ENCODE measurements at regions not wholly inside any gene's neighbourhood (a gene's known extent, or its start where the extent isn't known, plus 50 kb on each side); places are given as distances from the start of the nearest gene placed in this dataset.
"Not testable (repeated sequence)": the region's sequence is repeated elsewhere in the genome, so short reads cannot be mapped to it uniquely, and the experiment has no call there.

- Mint-ChIP-seq H3K9me3 (peaks cover 15% of the 10 kb centered on the region), H3K27ac (no peak overlapping the region), H3K4me1 (ENCODE audit: low read depth) (no peaks in the 10 kb centered on the region), H3K4me3 (no peak overlapping the region), H3K27me3 (no peaks in the 10 kb centered on the region), H3K36me3 (ENCODE audit: low read depth) (no peaks in the 10 kb centered on the region)
- intact Hi-C loops (cut with micrococcal nuclease) = no loop called here
Measured at GRCh38 chr1:60727552-60727951, 354.8 kb upstream of the NFIA start.

- Mint-ChIP-seq H3K27ac (no peak overlapping the region), H3K27me3 (no peaks in the 10 kb centered on the region), H3K4me1 (ENCODE audit: low read depth) (no peaks in the 10 kb centered on the region), H3K4me3 (no peak overlapping the region), H3K36me3 (ENCODE audit: low read depth) (no peaks in the 10 kb centered on the region), H3K9me3 (peaks cover 13% of the 10 kb centered on the region)
- intact Hi-C loops (cut with micrococcal nuclease) = no loop called here
Measured at GRCh38 chr1:60716472-60716871, 365.9 kb upstream of the NFIA start.

DNA sequence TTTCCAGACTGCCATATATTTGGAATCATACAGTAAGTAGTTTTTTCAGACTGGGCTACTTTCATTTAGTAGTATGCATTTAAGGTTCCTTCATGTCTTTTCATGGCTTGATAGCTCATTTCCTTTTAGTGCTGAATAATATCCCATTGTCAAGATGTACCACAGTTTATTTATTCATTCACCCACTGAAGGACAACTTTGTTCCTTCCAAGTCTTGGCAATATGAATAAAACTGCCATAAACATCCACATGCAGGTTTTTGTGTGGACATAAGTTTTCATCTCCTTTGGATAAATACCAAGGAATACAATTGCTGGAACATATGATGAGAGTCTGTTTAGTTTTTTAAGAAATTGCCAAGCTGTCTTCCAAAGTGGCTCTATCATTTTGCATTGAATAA lies 366.4 kb upstream of the NFIA start:
- H3K4me3 Mint-ChIP-seq = no peak overlapping the region
- H3K9me3 Mint-ChIP-seq = peaks cover 11% of the 10 kb centered on the region
- no peak overlapping the region for H3K27ac Mint-ChIP-seq
- H3K36me3 Mint-ChIP-seq (ENCODE audit: low read depth) = no peaks in the 10 kb centered on the region
- no peaks in the 10 kb centered on the region for H3K4me1 Mint-ChIP-seq (ENCODE audit: low read depth)
- intact Hi-C loops (cut with micrococcal nuclease) = no loop called here
- H3K27me3 Mint-ChIP-seq = no peaks in the 10 kb centered on the region

- H3K36me3 Mint-ChIP-seq (ENCODE audit: low read depth) = no peaks in the 10 kb centered on the region
- H3K4me3 Mint-ChIP-seq = no peak overlapping the region
- no peak overlapping the region for H3K27ac Mint-ChIP-seq
- H3K27me3 Mint-ChIP-seq = no peaks in the 10 kb centered on the region
- H3K9me3 Mint-ChIP-seq = peaks cover 32% of the 10 kb centered on the region
- H3K4me1 Mint-ChIP-seq (ENCODE audit: low read depth) = no peaks in the 10 kb centered on the region
- intact Hi-C loops (cut with micrococcal nuclease) = no loop called here
Measured at GRCh38 chr1:60709426-60709825, 372.9 kb upstream of the NFIA start.

- Mint-ChIP-seq H3K27me3 (no peaks in the 10 kb centered on the region), H3K4me3 (no peak overlapping the region), H3K27ac (no peak overlapping the region), H3K4me1 (ENCODE audit: low read depth) (no peaks in the 10 kb centered on the region), H3K9me3 (peaks cover 21% of the 10 kb centered on the region), H3K36me3 (ENCODE audit: low read depth) (no peaks in the 10 kb centered on the region)
- intact Hi-C loops (cut with micrococcal nuclease) = no loop called here
Measured at GRCh38 chr1:60705026-60705425, 377.3 kb upstream of the NFIA start.

- Mint-ChIP-seq H3K27ac (no peak overlapping the region), H3K36me3 (ENCODE audit: low read depth) (no peaks in the 10 kb centered on the region), H3K27me3 (no peaks in the 10 kb centered on the region), H3K4me3 (no peak overlapping the region), H3K9me3 (peaks cover 18% of the 10 kb centered on the region), H3K4me1 (ENCODE audit: low read depth) (no peaks in the 10 kb centered on the region)
- intact Hi-C loops (cut with micrococcal nuclease) = no loop called here
Measured at GRCh38 chr1:60703155-60703554, 379.2 kb upstream of the NFIA start.

DNA sequence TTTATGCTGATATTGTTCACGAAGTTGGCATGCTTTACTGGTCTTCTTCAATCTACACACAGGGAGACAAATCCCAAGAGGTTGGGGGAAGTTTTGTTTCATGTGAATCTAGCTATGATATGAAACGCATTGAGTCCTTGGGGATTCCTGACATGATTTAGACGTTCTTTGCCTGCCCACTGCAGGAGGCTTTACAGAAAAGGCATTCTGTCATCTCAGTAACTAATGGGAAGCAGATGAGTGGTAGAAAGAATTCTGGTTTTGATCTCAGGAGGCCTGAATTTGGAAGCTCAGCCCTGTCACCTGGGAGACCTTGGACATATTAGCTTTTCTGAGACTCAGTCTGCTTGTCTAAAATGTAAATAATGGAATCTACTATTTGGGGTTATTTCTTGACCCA lies 383.0 kb upstream of the NFIA start:
- H3K27me3 Mint-ChIP-seq = no peaks in the 10 kb centered on the region

DNA sequence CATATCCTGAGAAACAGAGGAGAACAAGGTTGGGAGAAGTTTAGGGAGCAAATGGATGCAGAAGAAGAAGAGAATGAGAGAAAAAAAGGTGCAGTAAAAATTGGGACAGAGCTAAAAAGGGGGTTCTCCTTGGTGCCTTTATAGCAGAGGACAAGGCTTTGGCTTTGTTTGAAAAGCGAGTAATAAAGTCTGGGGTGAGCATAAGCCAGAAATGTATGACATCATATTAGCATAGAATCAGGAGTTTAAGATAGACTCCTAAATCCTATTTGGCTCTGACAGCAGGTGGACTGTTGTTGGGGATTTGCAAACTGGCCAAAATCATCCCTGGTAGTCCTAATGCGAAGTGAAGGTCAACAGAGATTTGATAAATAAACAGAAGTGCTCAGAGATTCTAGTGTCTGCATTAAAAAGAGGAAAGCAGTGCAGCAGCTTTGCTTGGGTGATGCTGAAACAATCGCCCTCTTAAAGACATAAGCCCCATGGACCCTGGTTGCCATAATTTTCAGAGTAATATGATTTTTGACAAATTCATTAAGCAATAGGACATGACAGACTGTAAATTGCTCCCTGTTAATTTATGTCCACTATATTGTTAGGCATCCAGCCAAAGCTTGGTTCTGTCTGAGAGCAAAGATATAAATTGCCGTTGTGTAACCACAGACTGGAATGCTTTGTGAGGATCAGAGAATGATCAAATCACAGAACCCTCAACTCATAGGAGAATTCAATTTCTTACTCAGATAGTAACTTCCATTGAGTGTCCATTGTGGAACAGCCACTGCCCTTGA lies 385.0 kb upstream of the NFIA start:
- no peak overlapping the region for H3K4me3 Mint-ChIP-seq

More for the DNA sequence above, 383.0 kb upstream of the NFIA start:
- H3K4me1 Mint-ChIP-seq (ENCODE audit: low read depth) = no peaks in the 10 kb centered on the region
- H3K36me3 Mint-ChIP-seq (ENCODE audit: low read depth) = no peaks in the 10 kb centered on the region
- H3K4me3 Mint-ChIP-seq = no peak overlapping the region
- no peaks in the 10 kb centered on the region for H3K9me3 Mint-ChIP-seq
- H3K27ac Mint-ChIP-seq = no peak overlapping the region
- intact Hi-C loops (cut with micrococcal nuclease) = no loop called here

DNA sequence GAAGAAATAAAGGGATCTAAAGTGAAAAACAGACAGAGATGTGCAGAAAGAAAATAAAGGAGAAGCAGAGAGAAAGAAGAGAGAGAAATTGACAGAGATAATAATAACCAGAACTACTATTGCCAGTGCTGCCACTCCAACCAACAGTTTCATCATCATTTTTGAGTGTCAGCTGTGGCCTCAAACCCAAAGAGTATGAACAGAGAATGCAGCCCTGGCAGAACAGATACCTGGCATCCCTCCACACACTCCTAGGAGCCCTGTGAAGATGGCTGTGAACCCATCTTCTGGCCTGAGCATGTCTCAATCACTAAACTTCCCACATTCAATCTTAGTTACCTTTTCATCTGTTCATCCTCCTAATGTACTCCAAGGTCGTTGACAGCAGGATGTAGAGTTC lies 385.8 kb upstream of the NFIA start:
- Mint-ChIP-seq H3K4me1 (ENCODE audit: low read depth) (no peaks in the 10 kb centered on the region), H3K27ac (no peak overlapping the region), H3K27me3 (no peaks in the 10 kb centered on the region), H3K4me3 (no peak overlapping the region), H3K9me3 (no peaks in the 10 kb centered on the region), H3K36me3 (ENCODE audit: low read depth) (no peaks in the 10 kb centered on the region)
- intact Hi-C loops (cut with micrococcal nuclease) = no loop called here

More for the DNA sequence above, 385.0 kb upstream of the NFIA start:
- H3K36me3 Mint-ChIP-seq (ENCODE audit: low read depth) = no peaks in the 10 kb centered on the region
- intact Hi-C loops (cut with micrococcal nuclease) = no loop called here
- no peaks in the 10 kb centered on the region for H3K27me3 Mint-ChIP-seq
- H3K4me1 Mint-ChIP-seq (ENCODE audit: low read depth) = no peaks in the 10 kb centered on the region
- no peaks in the 10 kb centered on the region for H3K9me3 Mint-ChIP-seq
- H3K27ac Mint-ChIP-seq = no peak overlapping the region

DNA sequence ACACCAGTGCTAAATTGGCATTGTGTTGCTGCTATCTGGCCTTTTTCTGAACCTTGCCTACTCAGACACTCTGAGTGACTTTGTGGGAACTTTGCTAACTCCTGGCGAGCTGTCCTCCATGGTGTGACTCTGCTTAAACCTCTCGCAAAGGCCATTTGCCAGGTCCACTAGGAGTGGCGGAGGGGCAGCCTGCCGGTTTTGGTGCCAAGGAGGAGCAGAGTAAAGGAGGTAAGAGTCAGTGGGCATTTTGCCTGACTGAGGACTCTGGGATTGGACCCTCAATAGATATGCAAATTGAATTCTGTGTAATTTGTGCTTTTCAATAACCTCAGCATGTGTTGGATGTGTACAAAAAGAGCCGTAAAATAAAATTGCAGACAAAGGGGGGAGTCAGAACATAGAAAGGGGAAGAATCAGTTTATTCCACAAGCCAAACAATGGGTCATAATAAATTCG lies 386.6 kb upstream of the NFIA start:
- Mint-ChIP-seq H3K4me1 (ENCODE audit: low read depth) (no peaks in the 10 kb centered on the region), H3K27ac (no peak overlapping the region), H3K36me3 (ENCODE audit: low read depth) (no peaks in the 10 kb centered on the region), H3K9me3 (peaks cover 3% of the 10 kb centered on the region), H3K4me3 (no peak overlapping the region), H3K27me3 (no peaks in the 10 kb centered on the region)
- intact Hi-C loops (cut with micrococcal nuclease) = no loop called here

DNA sequence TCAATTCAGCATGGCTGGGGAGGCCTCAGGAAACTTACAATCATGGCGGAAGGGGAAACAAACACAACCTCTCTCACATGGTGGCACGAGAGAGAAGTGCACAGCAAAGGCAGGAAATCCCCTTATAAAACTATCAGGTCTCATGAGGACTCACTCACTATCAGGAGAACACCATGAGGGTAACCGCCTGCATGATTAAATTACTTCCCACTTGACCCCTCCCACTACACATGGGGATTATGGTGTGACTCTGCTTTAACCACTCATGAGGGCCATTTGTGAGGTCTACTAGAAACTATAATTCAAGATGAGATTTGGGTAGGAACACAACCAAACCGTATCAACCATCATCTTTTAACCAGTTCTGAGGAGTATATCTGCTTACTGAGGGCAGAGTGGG lies 387.4 kb upstream of the NFIA start:
- H3K36me3 Mint-ChIP-seq (ENCODE audit: low read depth) = no peaks in the 10 kb centered on the region
- no peaks in the 10 kb centered on the region for H3K4me1 Mint-ChIP-seq (ENCODE audit: low read depth)
- intact Hi-C loops (cut with micrococcal nuclease) = no loop called here
- H3K27me3 Mint-ChIP-seq = no peaks in the 10 kb centered on the region
- H3K9me3 Mint-ChIP-seq = peaks cover 10% of the 10 kb centered on the region
- H3K27ac Mint-ChIP-seq = no peak overlapping the region
- H3K4me3 Mint-ChIP-seq = no peak overlapping the region

GRCh38 chr1:60692031-60692430 lies 390.3 kb upstream of the NFIA start:
- Mint-ChIP-seq H3K36me3 (ENCODE audit: low read depth) (no peaks in the 10 kb centered on the region), H3K27me3 (no peaks in the 10 kb centered on the region), H3K27ac (no peak overlapping the region), H3K9me3 (peaks cover 32% of the 10 kb centered on the region), H3K4me1 (ENCODE audit: low read depth) (no peaks in the 10 kb centered on the region), H3K4me3 (no peak overlapping the region)
- intact Hi-C loops (cut with micrococcal nuclease) = no loop called here

- H3K9me3 Mint-ChIP-seq = peaks cover 56% of the 10 kb centered on the region
- H3K4me3 Mint-ChIP-seq; H3K36me3 Mint-ChIP-seq (ENCODE audit: low read depth); intact Hi-C loops (cut with micrococcal nuclease); H3K27me3 Mint-ChIP-seq; H3K4me1 Mint-ChIP-seq (ENCODE audit: low read depth); H3K27ac Mint-ChIP-seq: not testable (repeated sequence)
Measured at GRCh38 chr1:60688221-60688620, 394.1 kb upstream of the NFIA start.

DNA sequence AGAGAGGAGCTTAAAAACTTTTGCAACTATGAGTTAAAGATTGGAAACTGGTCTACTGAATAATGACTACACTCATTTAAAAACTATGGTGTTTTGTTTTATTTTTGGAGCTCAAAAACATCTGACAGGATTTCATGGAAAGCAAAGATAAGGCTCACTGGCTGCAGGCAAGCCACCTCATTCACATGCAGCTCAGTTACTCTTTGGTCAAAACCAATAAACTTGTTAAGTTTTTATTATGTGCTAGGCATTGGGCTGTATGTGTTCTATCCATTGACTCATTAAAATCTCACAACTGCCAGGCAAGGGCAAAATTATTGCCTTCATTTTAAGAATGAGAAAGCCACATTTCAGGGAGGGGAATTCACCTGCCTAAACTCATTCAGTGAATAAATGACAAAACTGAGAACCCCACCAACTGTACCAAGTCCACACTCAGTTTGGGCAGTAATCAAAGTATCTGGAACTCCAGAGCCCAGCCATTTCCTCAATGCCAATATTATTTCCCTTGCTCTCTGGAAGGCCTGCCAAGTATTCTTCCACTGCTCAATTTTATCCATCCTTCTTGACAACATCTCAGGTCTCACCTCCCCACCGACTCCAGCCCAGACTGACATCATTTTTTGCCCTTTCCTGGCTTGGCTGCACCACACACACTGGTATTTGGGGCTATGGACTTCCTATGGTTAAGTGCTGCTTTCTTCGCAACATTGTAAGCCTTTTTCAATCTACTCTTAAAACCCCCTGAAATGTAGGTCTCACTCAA lies 401.1 kb upstream of the NFIA start:
- H3K9me3 Mint-ChIP-seq = peaks cover 17% of the 10 kb centered on the region

More for the DNA sequence above, 401.1 kb upstream of the NFIA start:
- no peaks in the 10 kb centered on the region for H3K36me3 Mint-ChIP-seq (ENCODE audit: low read depth)
- no peak overlapping the region for H3K27ac Mint-ChIP-seq
- no peaks in the 10 kb centered on the region for H3K27me3 Mint-ChIP-seq
- intact Hi-C loops (cut with micrococcal nuclease) = no loop called here
- H3K4me1 Mint-ChIP-seq (ENCODE audit: low read depth) = no peaks in the 10 kb centered on the region
- H3K4me3 Mint-ChIP-seq = no peak overlapping the region
